GM18508 (cell line): ENCODE measurements at regions not wholly inside any gene's neighbourhood (a gene's known extent, or its start where the extent isn't known, plus 50 kb on each side); places are given as distances from the start of the nearest gene placed in this dataset.

ENCODE experiments used
- ATAC-seq: cut with Tn5 transposase; IDR thresholded peaks from one replicate; pipeline ENCODE4 v1.9.1; 2021; ENCODE audit warnings: moderate number of reproducible peaks; ENCODE audit not compliant: insufficient read depth, unreplicated experiment

DNA sequence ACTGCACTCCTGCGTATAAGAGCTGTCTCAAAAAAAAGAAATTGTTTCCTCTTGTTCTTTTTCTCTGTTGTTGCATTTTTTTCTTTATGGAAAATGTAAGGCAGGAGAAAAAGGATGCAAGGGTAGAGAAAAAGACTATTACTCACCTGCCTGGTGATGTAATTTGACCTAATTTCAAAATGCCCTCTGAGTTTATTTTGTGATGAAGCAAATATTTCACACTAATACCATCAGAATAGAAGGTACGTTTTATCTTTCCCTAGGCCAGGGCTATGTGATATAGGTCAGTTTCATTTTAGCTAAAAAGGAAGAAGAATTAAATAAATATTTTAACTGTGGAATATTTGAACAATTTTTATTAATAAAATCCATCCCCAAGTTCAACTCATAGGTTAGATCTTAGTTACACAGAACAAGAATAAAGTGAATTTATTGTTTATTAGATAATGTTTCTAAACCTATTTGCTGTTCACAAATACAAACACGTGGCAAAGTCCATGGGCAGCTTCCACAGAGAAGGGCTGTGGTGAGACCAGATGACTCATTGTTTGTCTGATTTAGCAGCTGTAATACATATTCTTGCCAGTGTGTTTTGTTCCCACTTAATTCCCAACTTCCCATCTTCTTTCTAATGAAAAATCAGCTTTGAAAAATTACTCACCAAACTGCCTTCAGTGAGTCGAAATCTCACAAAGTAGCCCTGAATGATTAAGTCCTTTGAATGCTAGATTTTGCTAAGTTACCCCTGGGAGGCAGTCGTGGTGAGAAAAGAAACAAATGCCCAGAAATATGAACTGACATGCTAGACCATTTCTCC, 52.8 kb upstream of the CCDC112 start:
- no peak for ATAC-seq

DNA sequence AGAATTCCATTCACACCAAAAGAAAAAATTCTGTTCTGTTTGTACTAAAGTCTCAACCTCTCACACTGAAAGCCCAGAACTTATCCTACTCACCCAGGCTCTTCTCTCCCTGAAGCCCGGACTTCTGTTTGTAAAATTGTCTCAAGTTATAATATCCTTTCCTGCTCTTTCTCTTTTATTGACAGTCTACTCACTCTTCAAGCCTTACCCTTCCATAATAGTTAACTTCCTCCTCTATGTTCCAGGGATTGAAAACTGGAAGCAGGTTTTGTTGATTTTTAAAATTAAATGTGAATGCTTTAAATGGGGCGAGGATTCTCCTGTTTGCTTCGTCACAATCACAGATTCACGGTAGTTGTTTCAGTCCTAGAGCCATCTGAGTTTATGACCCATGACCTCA, 51.7 kb upstream of the CCDC112 start:
- no peak for ATAC-seq
